ENCODE measurements at regions not wholly inside any gene's neighbourhood (a gene's known extent, or its start where the extent isn't known, plus 50 kb on each side); places are given as distances from the start of the nearest gene placed in this dataset.

- TF ChIP-seq, protein P1, sequence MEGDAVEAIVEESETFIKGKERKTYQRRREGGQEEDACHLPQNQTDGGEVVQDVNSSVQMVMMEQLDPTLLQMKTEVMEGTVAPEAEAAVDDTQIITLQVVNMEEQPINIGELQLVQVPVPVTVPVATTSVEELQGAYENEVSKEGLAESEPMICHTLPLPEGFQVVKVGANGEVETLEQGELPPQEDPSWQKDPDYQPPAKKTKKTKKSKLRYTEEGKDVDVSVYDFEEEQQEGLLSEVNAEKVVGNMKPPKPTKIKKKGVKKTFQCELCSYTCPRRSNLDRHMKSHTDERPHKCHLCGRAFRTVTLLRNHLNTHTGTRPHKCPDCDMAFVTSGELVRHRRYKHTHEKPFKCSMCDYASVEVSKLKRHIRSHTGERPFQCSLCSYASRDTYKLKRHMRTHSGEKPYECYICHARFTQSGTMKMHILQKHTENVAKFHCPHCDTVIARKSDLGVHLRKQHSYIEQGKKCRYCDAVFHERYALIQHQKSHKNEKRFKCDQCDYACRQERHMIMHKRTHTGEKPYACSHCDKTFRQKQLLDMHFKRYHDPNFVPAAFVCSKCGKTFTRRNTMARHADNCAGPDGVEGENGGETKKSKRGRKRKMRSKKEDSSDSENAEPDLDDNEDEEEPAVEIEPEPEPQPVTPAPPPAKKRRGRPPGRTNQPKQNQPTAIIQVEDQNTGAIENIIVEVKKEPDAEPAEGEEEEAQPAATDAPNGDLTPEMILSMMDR (conservative IDR thresholded peaks at IDR 0.05; ENCODE audit: low read length): no peak
- TF ChIP-seq EZH2phosphoT487 (IDR thresholded peaks at IDR 0.05; ENCODE audit: borderline replicate concordance, low read depth, low read length): no peak
Observed at GRCh38 chr5:8844847-8845246, 701.0 kb downstream of the SEMA5A start.
